GM10266 (cell line): ENCODE measurements at regions not wholly inside any gene's neighbourhood (a gene's known extent, or its start where the extent isn't known, plus 50 kb on each side); places are given as distances from the start of the nearest gene placed in this dataset.

Source experiments
- DNase-seq: peaks from one replicate; pipeline ENCODE4 v3.0.0; 2012; ENCODE audit errors: extremely low spot score
- CTCF ChIP-seq: IDR thresholded peaks from 2 replicates; pipeline ENCODE4 v1.5.1; 2012; ENCODE audit warnings: mild to moderate bottlenecking, low read depth; ENCODE audit not compliant: control insufficient read depth, insufficient read depth; ENCODE audit errors: missing control alignments

DNA sequence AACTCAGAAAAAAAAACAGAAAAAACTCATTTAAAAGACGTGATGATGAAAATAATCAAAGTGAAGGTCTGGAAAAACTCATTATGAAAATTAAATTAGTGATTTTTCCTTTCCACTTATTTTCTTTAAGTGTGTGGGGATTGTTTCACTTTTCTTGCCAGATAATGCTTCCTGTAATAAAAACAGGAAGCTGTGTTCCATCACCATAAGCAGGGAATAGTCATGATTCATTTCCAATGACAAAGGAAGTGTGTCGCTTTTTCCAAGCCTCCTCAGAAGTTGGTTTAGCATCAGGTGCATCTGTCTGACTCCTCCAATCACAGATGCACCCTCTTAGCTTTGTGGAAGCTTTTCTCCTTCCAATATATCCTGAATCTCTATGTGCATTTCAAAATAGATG lies 2068.7 kb downstream of the MAT2B start:
- no peak for TF ChIP-seq CTCF
- DNase-seq: no peak

DNA sequence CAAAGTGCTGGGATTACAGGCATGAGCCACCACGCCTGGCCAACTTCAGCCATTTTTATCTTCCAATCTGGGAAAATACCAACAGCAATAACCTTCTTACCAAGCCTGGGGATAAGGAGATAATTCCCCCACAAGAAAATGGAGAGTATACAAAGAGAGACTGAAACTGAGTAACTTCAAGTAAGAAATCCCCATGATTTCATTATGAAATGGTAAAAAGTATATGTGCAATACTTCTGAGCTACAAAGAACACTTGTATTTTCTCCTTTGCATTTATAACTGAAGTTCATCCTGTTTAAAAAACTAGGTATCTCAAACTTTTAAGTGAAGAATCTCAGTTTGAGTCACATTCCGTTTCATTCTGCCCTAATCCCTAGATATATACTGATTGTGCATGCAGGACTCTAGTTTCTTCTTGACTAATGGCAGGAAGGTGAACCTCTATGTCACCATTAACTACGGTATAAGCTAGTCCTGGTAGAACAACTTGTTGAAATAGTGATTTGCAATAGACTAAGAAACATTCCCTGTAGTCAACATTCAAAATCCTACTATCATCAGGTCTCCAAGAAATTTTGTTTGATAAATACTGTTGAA lies 2071.4 kb downstream of the MAT2B start:
- DNase-seq: no peak
- no peak for TF ChIP-seq CTCF

GRCh38 chr5:165579911-165580310 lies 2074.5 kb downstream of the MAT2B start:
- TF ChIP-seq CTCF: no peak
- no peak for DNase-seq

DNA sequence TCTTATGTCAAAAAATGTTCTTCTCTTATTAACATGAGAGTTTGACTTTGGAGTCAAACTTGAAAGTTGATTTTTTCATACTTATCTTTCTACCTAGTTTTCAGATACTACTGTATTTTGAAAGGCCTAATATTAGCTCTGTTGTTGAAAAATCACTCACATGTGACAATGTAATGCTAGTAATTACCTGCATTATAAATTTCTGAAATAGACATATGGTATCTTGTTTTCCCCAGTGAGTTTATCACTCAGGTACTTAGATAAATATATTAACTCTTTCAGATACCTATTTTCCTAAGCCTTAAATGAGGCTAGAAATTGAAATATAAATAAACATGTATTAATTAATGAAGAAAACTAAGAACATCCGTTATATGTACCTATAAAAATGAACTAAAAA lies 2089.3 kb downstream of the MAT2B start:
- no peak for DNase-seq
- no peak for TF ChIP-seq CTCF

- DNase-seq: no peak
- no peak for TF ChIP-seq CTCF
Measured at GRCh38 chr5:165602529-165602928, 2097.1 kb downstream of the MAT2B start.

DNA sequence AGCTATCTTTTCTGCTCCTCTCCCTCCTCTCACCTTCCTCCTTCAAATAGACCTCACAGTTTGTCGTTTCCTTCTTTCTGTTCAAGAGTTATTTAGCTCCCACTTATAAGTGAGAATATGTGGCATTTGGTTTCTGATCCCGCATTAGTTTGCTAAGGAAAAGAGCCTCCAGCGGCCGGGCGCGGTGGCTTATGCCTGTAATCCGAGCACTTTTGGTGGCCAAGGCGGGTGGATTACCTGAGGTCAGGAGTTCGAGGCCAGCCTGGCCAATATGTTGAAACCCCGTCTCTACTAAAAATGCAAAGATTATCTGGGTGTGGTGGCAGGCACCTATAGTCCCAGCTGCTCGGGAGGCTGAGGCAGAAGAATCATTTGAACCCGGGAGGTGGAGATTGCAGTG lies 2101.6 kb downstream of the MAT2B start:
- no peak for TF ChIP-seq CTCF
- no peak for DNase-seq

GRCh38 chr5:165609871-165610270 lies 2104.5 kb downstream of the MAT2B start:
- no peak for DNase-seq
- TF ChIP-seq CTCF: no peak
